H9 (cell line): ENCODE measurements at regions not wholly inside any gene's neighbourhood (a gene's known extent, or its start where the extent isn't known, plus 50 kb on each side); places are given as distances from the start of the nearest gene placed in this dataset.

ENCODE experiments used
- DNase-seq: peaks from one replicate; pipeline ENCODE4 v3.0.0-alpha.2; 2017
- H2AFZ ChIP-seq: one replicate; pipeline ENCODE4 v1.6.1; 2013; ENCODE audit warnings: mild to moderate bottlenecking, low read length, control low read depth, moderate library complexity
- H2AK5ac ChIP-seq: 2 replicates; pipeline ENCODE4 v1.6.1; 2013; ENCODE audit warnings: low read length, control low read depth, mixed read lengths; ENCODE audit not compliant: insufficient read length
- H2BK120ac ChIP-seq: one replicate; pipeline ENCODE4 v1.6.1; 2013; ENCODE audit warnings: low read depth, mild to moderate bottlenecking, low read length, control low read depth, inconsistent platforms; ENCODE audit not compliant: poor library complexity, severe bottlenecking
- H2BK12ac ChIP-seq: 2 replicates; pipeline ENCODE4 v1.6.1; 2013; ENCODE audit warnings: low read length, control low read depth, mixed read lengths, low read depth; ENCODE audit not compliant: insufficient read length
- H2BK15ac ChIP-seq: 2 replicates; pipeline ENCODE4 v1.6.1; 2013; ENCODE audit warnings: low read depth, low read length, control low read depth
- H2BK20ac ChIP-seq: one replicate; pipeline ENCODE4 v1.6.1; 2013; ENCODE audit warnings: low read depth, mild to moderate bottlenecking, low read length, control low read depth, inconsistent platforms; ENCODE audit not compliant: poor library complexity, severe bottlenecking
- H2BK5ac ChIP-seq: 2 replicates; pipeline ENCODE4 v1.6.1; 2013; ENCODE audit warnings: low read length, control low read depth, mixed read lengths; ENCODE audit not compliant: insufficient read length
- H3K14ac ChIP-seq: 2 replicates; pipeline ENCODE4 v1.6.1; 2013; ENCODE audit warnings: low read length, control low read depth; ENCODE audit not compliant: insufficient read depth
- H3K18ac ChIP-seq: 2 replicates; pipeline ENCODE4 v1.6.1; 2013; ENCODE audit warnings: low read depth, mild to moderate bottlenecking, mixed read lengths, low read length, control low read depth; ENCODE audit not compliant: insufficient read length
- H3K23ac ChIP-seq: 2 replicates; pipeline ENCODE4 v1.6.1; 2013; ENCODE audit warnings: low read length, control low read depth, mixed read lengths, low read depth; ENCODE audit not compliant: insufficient read length
- H3K23me2 ChIP-seq: 2 replicates; pipeline ENCODE4 v1.6.1; 2013; ENCODE audit warnings: low read depth, mild to moderate bottlenecking, mixed read lengths, low read length, control low read depth; ENCODE audit not compliant: insufficient read length, poor library complexity, severe bottlenecking
- H3K27ac ChIP-seq: 2 replicates; pipeline ENCODE4 v1.5.1; 2013; ENCODE audit warnings: low read length, control low read depth, mixed read lengths, low read depth; ENCODE audit not compliant: insufficient read length
- H3K27me3 ChIP-seq: 2 replicates; pipeline ENCODE4 v1.6.1; 2013; ENCODE audit warnings: low read length, control low read depth, inconsistent platforms; ENCODE audit not compliant: insufficient read depth
- H3K4ac ChIP-seq: 2 replicates; pipeline ENCODE4 v1.6.1; 2013; ENCODE audit warnings: low read depth, mild to moderate bottlenecking, control low read depth, inconsistent platforms, low read length, moderate library complexity
- H3K4me1 ChIP-seq: 2 replicates; pipeline ENCODE4 v1.6.1; 2013; ENCODE audit warnings: low read length, control low read depth, inconsistent platforms; ENCODE audit not compliant: insufficient read depth
- H3K4me2 ChIP-seq: 2 replicates; pipeline ENCODE4 v1.6.1; 2013; ENCODE audit warnings: low read length, control low read depth, mixed read lengths; ENCODE audit not compliant: insufficient read length, insufficient read depth
- H3K56ac ChIP-seq: 2 replicates; pipeline ENCODE4 v1.6.1; 2013; ENCODE audit warnings: low read depth, mild to moderate bottlenecking, mixed read lengths, low read length, control low read depth; ENCODE audit not compliant: insufficient read length
- H3K79me1 ChIP-seq: 2 replicates; pipeline ENCODE4 v1.6.1; 2013; ENCODE audit warnings: low read depth, mild to moderate bottlenecking, moderate library complexity, low read length, control low read depth, inconsistent platforms; ENCODE audit not compliant: insufficient read depth, poor library complexity, severe bottlenecking
- H3K79me2 ChIP-seq: 2 replicates; pipeline ENCODE4 v1.6.1; 2013; ENCODE audit warnings: low read length, control low read depth, inconsistent platforms; ENCODE audit not compliant: insufficient read depth
- H3K9ac ChIP-seq: 2 replicates; pipeline ENCODE4 v1.6.1; 2013; ENCODE audit warnings: low read length, control low read depth, mixed read lengths; ENCODE audit not compliant: insufficient read length; ENCODE audit errors: extremely low read depth
- H3K9me3 ChIP-seq: one replicate; pipeline ENCODE4 v1.6.1; 2013; ENCODE audit warnings: low read depth, low read length, inconsistent platforms; ENCODE audit not compliant: control insufficient read depth
- H3T11ph ChIP-seq: one replicate; pipeline ENCODE4 v1.6.1; 2013; ENCODE audit warnings: mild to moderate bottlenecking, low read length, control low read depth, inconsistent platforms
- H4K20me1 ChIP-seq: one replicate; pipeline ENCODE4 v1.6.1; 2013; ENCODE audit not compliant: control insufficient read depth, insufficient read length, insufficient read depth
- H4K5ac ChIP-seq: 2 replicates; pipeline ENCODE4 v1.6.1; 2013; ENCODE audit warnings: low read depth, mild to moderate bottlenecking, mixed read lengths, low read length, control low read depth; ENCODE audit not compliant: insufficient read length
- H4K8ac ChIP-seq: replicated peaks from 2 replicates; pipeline ENCODE4 v1.6.1; 2013; ENCODE audit warnings: low read length, control low read depth, mixed read lengths, low read depth; ENCODE audit not compliant: insufficient read length
- H4K91ac ChIP-seq: 2 replicates; pipeline ENCODE4 v1.6.1; 2013; ENCODE audit warnings: low read depth, mild to moderate bottlenecking, moderate library complexity, mixed read lengths, low read length, control low read depth; ENCODE audit not compliant: insufficient read length
- H3K27ac Mint-ChIP-seq, 3 experiments: 2 replicates in 2 of 3; 3 replicates in 1 of 3; pipeline ENCODE4 v1.8.0; 2020 to 2021; ENCODE audit warnings: mixed read lengths in 3 of 3, mild to moderate bottlenecking in 1 of 3, moderate library complexity in 1 of 3
- H3K27me3 Mint-ChIP-seq: 2 replicates; pipeline ENCODE4 v1.8.0; 2021; ENCODE audit warnings: low read depth, mild to moderate bottlenecking, moderate library complexity, mixed read lengths
- H3K36me3 Mint-ChIP-seq, 3 experiments: 2 replicates in 2 of 3; 3 replicates in 1 of 3; pipeline ENCODE4 v1.8.0; 2020 to 2021; ENCODE audit warnings: low read depth in 3 of 3, mixed read lengths in 3 of 3; ENCODE audit not compliant: insufficient read depth in 1 of 3
- H3K4me1 Mint-ChIP-seq, 2 experiments: 2 replicates each; pipeline ENCODE4 v1.8.0; 2020; ENCODE audit warnings: mixed read lengths in 2 of 2
- H3K4me3 Mint-ChIP-seq, 2 experiments: 2 replicates in 1 of 2; 3 replicates in 1 of 2; pipeline ENCODE4 v1.8.0; 2020 to 2021; ENCODE audit warnings: mild to moderate bottlenecking in 2 of 2, mixed read lengths in 2 of 2, moderate library complexity in 1 of 2
- H3K9me3 Mint-ChIP-seq, 2 experiments: 2 replicates in 1 of 2; 3 replicates in 1 of 2; pipeline ENCODE4 v1.8.0; 2020; ENCODE audit warnings: mild to moderate bottlenecking in 2 of 2, mixed read lengths in 2 of 2, moderate library complexity in 1 of 2
- CTCF ChIP-seq: fragments of 200-600 bp; sonication (generic); conservative IDR thresholded peaks from 3 replicates; pipeline ENCODE4 v1.8.0; 2021; ENCODE audit warnings: antibody characterized with exemption, mild to moderate bottlenecking
- WGBS: extraction: QIAGEN DNeasy Blood & Tissue Kit; methylation state at CpG from one replicate; pipeline ENCODE4 v1.1.7; 2013; ENCODE audit warnings: missing lambda C conversion rate, low lambda C conversion rate, mixed read lengths; ENCODE audit not compliant: insufficient read length; ENCODE audit errors: extremely low coverage; 5-methylcytosine and 5-hydroxymethylcytosine counted together

GRCh38 chr5:152262667-152263066, 142.4 kb downstream of the NMUR2 start:
- H3K4me1 Mint-ChIP-seq: peaks cover 16 to 17% of the 10 kb centered on the region in 2 experiments
- no peak overlapping the region for H3K23ac ChIP-seq
- H2BK15ac ChIP-seq: no peak overlapping the region
- DNase-seq: peak; percentile 54
- no peak overlapping the region for H3K4me2 ChIP-seq
- H4K8ac ChIP-seq: no peak overlapping the region
- H2BK12ac ChIP-seq: no peak overlapping the region
- H3K79me1 ChIP-seq: no peaks in the 10 kb centered on the region
- H3K9me3 Mint-ChIP-seq: peaks cover 0 to 5% of the 10 kb centered on the region in 2 experiments; a peak in 2 of 5 replicates
- no peaks in the 10 kb centered on the region for H3K9me3 ChIP-seq
- no peaks in the 10 kb centered on the region for H3K23me2 ChIP-seq
- WGBS: no CpG with 5 or more reads among the region's 4 CpGs
- H3K18ac ChIP-seq: no peak overlapping the region
- no peak overlapping the region for H4K91ac ChIP-seq
- H3K4me3 Mint-ChIP-seq: no peak overlapping the region
- H3K4me1 ChIP-seq: peaks cover 6% of the 10 kb centered on the region
- no peaks in the 10 kb centered on the region; a peak in 1 of 7 replicates for H3K36me3 Mint-ChIP-seq
- peaks cover 9% of the 10 kb centered on the region; the same call in 1 of the 2 replicates for H3K27me3 ChIP-seq
- no peak overlapping the region for H2BK120ac ChIP-seq
- no peak overlapping the region for H3K4ac ChIP-seq
- no peak overlapping the region for H2AFZ ChIP-seq
- no peak overlapping the region for H3K9ac ChIP-seq
- H3K14ac ChIP-seq: no peak overlapping the region
- H4K5ac ChIP-seq: no peak overlapping the region
- no peak overlapping the region for H2BK20ac ChIP-seq
- H4K20me1 ChIP-seq: no peaks in the 10 kb centered on the region
- H2AK5ac ChIP-seq: no peak overlapping the region
- TF ChIP-seq CTCF: no peak
- no peak overlapping the region for H3K27ac ChIP-seq
- H3K27ac Mint-ChIP-seq: no peak overlapping the region
- H3K79me2 ChIP-seq: no peaks in the 10 kb centered on the region
- H3T11ph ChIP-seq: no peak overlapping the region
- H3K56ac ChIP-seq: no peak overlapping the region
- peaks cover 91% of the 10 kb centered on the region for H3K27me3 Mint-ChIP-seq
- no peak overlapping the region for H2BK5ac ChIP-seq
